HepG2 (cell line): ENCODE measurements at regions not wholly inside any gene's neighbourhood (a gene's known extent, or its start where the extent isn't known, plus 50 kb on each side); places are given as distances from the start of the nearest gene placed in this dataset.

Experiments used
- ATAC-seq: fragments of 200-7000 bp; cut with Tn5 transposase; 3 replicates; pipeline ENCODE4 v1.9.1; 2020; ENCODE audit warnings: mild to moderate bottlenecking, moderate library complexity
- BruUV-seq: library from RNA; stranded (reverse); fragments of 400-500 nt; replicated peaks from 2 replicates; lab custom pipeline; 2021; lab: Mats Ljungman, UMichigan
- CTCF ChIA-PET: fragments of 300-600 bp; formaldehyde crosslinking; extraction: SDS; loops from one replicate; lab custom pipeline; 2021; ENCODE audit warnings: low total read pairs, inconsistent platforms, low intra/inter-chr PET ratio; lab: Yijun Ruan, JAX
- POLR2A ChIA-PET: fragments of 350-600 bp; sonication (Branson Sonifier 250); formaldehyde crosslinking; loops from one replicate; lab custom pipeline; 2020; ENCODE audit warnings: antibody characterized with exemption, inconsistent platforms; lab: Yijun Ruan, JAX
- DNase-seq: peaks from one replicate; pipeline ENCODE4 v3.0.0-alpha.2; 2015; ENCODE audit warnings: low spot score
- FAIRE-seq: peaks from 3 replicates; lab custom pipeline; 2011; peaks lifted over from hg19 to GRCh38; lab: Jason Lieb, UNC
- H2AFZ ChIP-seq: one replicate; pipeline ENCODE4 v1.6.1; 2011; ENCODE audit warnings: low read length, inconsistent platforms
- H3K27ac ChIP-seq: fragments of 300-600 bp; 3 replicates; pipeline ENCODE4 v1.8.0; 2011; ENCODE audit warnings: mixed run types, mild to moderate bottlenecking, mixed read lengths, low read length, inconsistent platforms; ENCODE audit not compliant: insufficient read depth; ENCODE audit errors: extremely low read length
- H3K27me3 ChIP-seq, 2 experiments: fragments of 200-600 bp in 1 of 2; 2 replicates in 1 of 2; 3 replicates in 1 of 2; pipeline versions ENCODE4 v1.6.0 to v1.8.0; 2011; ENCODE audit warnings: low read length in 2 of 2, mild to moderate bottlenecking in 2 of 2, moderate library complexity in 2 of 2, inconsistent platforms in 1 of 2; ENCODE audit not compliant: insufficient read depth in 2 of 2, control insufficient read depth in 1 of 2
- H3K36me3 ChIP-seq, 2 experiments: fragments of 200-600 bp in 1 of 2; replicated peaks in 1 of 2; 2 replicates in 1 of 2; 3 replicates in 1 of 2; pipeline versions ENCODE4 v1.5.1 to v1.8.0; 2011; ENCODE audit warnings: low read length in 2 of 2, inconsistent platforms in 1 of 2; ENCODE audit not compliant: insufficient read depth in 2 of 2, control insufficient read depth in 1 of 2
- H3K4me1 ChIP-seq: 2 replicates; pipeline ENCODE4 v1.5.1; 2012; ENCODE audit warnings: low read length, inconsistent platforms; ENCODE audit not compliant: insufficient read depth
- H3K4me2 ChIP-seq: 2 replicates; pipeline ENCODE4 v1.6.0; 2011; ENCODE audit warnings: low read depth, low read length, inconsistent platforms
- H3K4me3 ChIP-seq, 3 experiments: fragments of 200-600 bp in 1 of 3; sonication (generic), shearing (Covaris generic) in 1 of 3; replicated peaks in 1 of 3; 2 replicates each; pipeline ENCODE4 v1.5.1; 2011 to 2016; ENCODE audit warnings: low read length in 3 of 3, inconsistent platforms in 2 of 3, low read depth in 2 of 3, mild to moderate bottlenecking in 2 of 3, control low read depth in 1 of 3, mixed read lengths in 1 of 3; ENCODE audit not compliant: insufficient read depth in 1 of 3
- H3K79me2 ChIP-seq: one replicate; pipeline ENCODE4 v1.6.1; 2011; ENCODE audit warnings: low read length, inconsistent platforms; ENCODE audit not compliant: insufficient read depth
- H3K9ac ChIP-seq: 2 replicates; pipeline ENCODE4 v1.6.0; 2011; ENCODE audit warnings: mild to moderate bottlenecking, low read depth, low read length, inconsistent platforms; ENCODE audit not compliant: insufficient read depth
- H3K9me3 ChIP-seq: 2 replicates; pipeline ENCODE4 v1.5.1; 2012; ENCODE audit warnings: mild to moderate bottlenecking, low read length
- H4K20me1 ChIP-seq: 2 replicates; pipeline ENCODE4 v1.6.0; 2011; ENCODE audit warnings: inconsistent platforms, mild to moderate bottlenecking, low read length, moderate library complexity; ENCODE audit not compliant: insufficient read depth
- LCORL ChIP-seq, 2 experiments: fragments of 450-650 bp in 1 of 2; sonication (generic) in 1 of 2; formaldehyde crosslinking in 1 of 2; IDR thresholded peaks; 2 replicates each; pipeline versions ENCODE4 v1.5.0 to v1.6.1; 2017 to 2020; ENCODE audit warnings: antibody characterized with exemption in 1 of 2, missing genetic modification reagents in 1 of 2
- MAFF ChIP-seq: IDR thresholded peaks from 2 replicates; pipeline ENCODE4 v1.6.1; 2011; ENCODE audit warnings: low read depth, low read length, improper control_type of control experiment
- NPAS2 ChIP-seq: sonication (generic); formaldehyde crosslinking; IDR thresholded peaks from 2 replicates; pipeline ENCODE4 v1.8.0; 2022; ENCODE audit warnings: mild to moderate bottlenecking, missing genetic modification reagents, borderline replicate concordance
- PHB2 ChIP-seq: fragments of 450-650 bp; IDR thresholded peaks from 2 replicates; pipeline ENCODE4 v1.6.1; 2018; ENCODE audit not compliant: partially characterized antibody
- RBFOX2 ChIP-seq: fragments of 200-400 bp; formaldehyde crosslinking; IDR thresholded peaks from 2 replicates; pipeline ENCODE4 v1.6.1; 2017; ENCODE audit warnings: low read depth, mild to moderate bottlenecking, low read length
- SOX5 ChIP-seq: IDR thresholded peaks from 2 replicates; pipeline ENCODE4 v1.6.1; 2016; ENCODE audit warnings: borderline replicate concordance
- SP2 ChIP-seq: sonication (generic); formaldehyde crosslinking; IDR thresholded peaks from 2 replicates; pipeline ENCODE4 v1.5.1; 2020; ENCODE audit warnings: mild to moderate bottlenecking, missing genetic modification reagents
- ZNF282 ChIP-seq: fragments of 450-650 bp; IDR thresholded peaks from 2 replicates; pipeline ENCODE4 v1.6.1; 2018; ENCODE audit not compliant: partially characterized antibody
- ZNF546 ChIP-seq: sonication (generic); formaldehyde crosslinking; conservative IDR thresholded peaks from 2 replicates; pipeline ENCODE4 v1.8.1; 2023; ENCODE audit warnings: mild to moderate bottlenecking, missing genetic modification reagents
- ZNF605 ChIP-seq: sonication (generic); formaldehyde crosslinking; IDR thresholded peaks from 2 replicates; pipeline ENCODE4 v1.8.0; 2022; ENCODE audit warnings: mild to moderate bottlenecking, missing genetic modification reagents
- ZNF790 ChIP-seq: sonication (generic); formaldehyde crosslinking; IDR thresholded peaks from 2 replicates; pipeline ENCODE4 v1.8.0; 2022; ENCODE audit warnings: missing genetic modification reagents, mild to moderate bottlenecking, borderline replicate concordance
- ZNF83 ChIP-seq: sonication (generic); formaldehyde crosslinking; IDR thresholded peaks from 2 replicates; pipeline ENCODE4 v1.4.0; 2020; ENCODE audit warnings: missing genetic modification reagents, mild to moderate bottlenecking, borderline replicate concordance
- WGBS: methylation state at CpG from one replicate; pipeline ENCODE4 v1.1.6; 2017; ENCODE audit warnings: low lambda C conversion rate; 5-methylcytosine and 5-hydroxymethylcytosine counted together
- in situ Hi-C: cut with HindIII; loops from 2 replicates; pipeline ENCODE4 v1.10.0; 2017; ENCODE audit warnings: low pct_unique_long_range_greater_than_20kb; ENCODE audit not compliant: extremely low pct_ligation_motif_present
- intact Hi-C: fragments of 100-400 bp; cut with micrococcal nuclease; formaldehyde crosslinking; loops from one replicate; pipeline ENCODE4 v1.10.0; 2022; ENCODE audit not compliant: unreplicated experiment
- TF ChIP-seq, protein P1 (sequence below): sonication (generic); formaldehyde crosslinking; IDR thresholded peaks from 2 replicates; pipeline ENCODE4 v1.8.0; 2022; ENCODE audit warnings: low read depth, missing genetic modification reagents
- TF ChIP-seq, protein P2 (sequence below): sonication (generic); formaldehyde crosslinking; IDR thresholded peaks from 2 replicates; pipeline ENCODE4 v1.5.0; 2020; ENCODE audit warnings: missing genetic modification reagents, mild to moderate bottlenecking, borderline replicate concordance
- TF ChIP-seq, protein P3 (sequence below): sonication (generic); formaldehyde crosslinking; IDR thresholded peaks from 2 replicates; pipeline ENCODE4 v1.8.0; 2022; ENCODE audit warnings: missing genetic modification reagents, low read depth, mild to moderate bottlenecking, borderline replicate concordance
- TF ChIP-seq, protein P4 (sequence below): sonication (generic); formaldehyde crosslinking; IDR thresholded peaks from 2 replicates; pipeline ENCODE4 v1.4.0; 2020; ENCODE audit warnings: low read depth, missing genetic modification reagents

DNA sequence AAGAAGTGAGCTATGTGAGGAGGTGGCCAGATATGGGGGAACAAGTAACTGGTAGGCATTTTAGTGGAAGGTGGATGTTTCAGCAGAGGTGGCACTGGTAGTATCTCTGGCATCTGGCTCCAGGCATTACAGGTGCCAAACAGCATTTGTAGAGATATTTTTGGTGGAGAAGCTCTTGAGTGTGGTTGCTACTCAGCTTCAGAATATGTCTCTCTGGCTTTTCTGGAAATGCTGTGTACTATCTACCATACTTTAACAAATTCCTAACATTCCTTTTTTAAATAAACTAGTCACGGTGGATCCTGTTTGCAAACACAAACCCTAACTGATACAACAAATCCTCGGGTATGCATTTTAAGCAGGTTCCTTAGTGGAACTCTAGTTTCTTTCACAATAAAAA lies 128.0 kb downstream of the BARX2 start:
- 0% methylated on average over 2 of the region's 2 CpGs for WGBS

More for the DNA sequence above, 128.0 kb downstream of the BARX2 start:
- no peaks in the 10 kb centered on the region for H3K27me3 ChIP-seq
- H3K4me1 ChIP-seq = no peaks in the 10 kb centered on the region
- DNase-seq = no peak
- no peaks in the 10 kb centered on the region for H3K36me3 ChIP-seq
- H2AFZ ChIP-seq = no peak overlapping the region
- H3K4me3 ChIP-seq = no peak overlapping the region
- in situ Hi-C loops = no loop called here
- ChIA-PET CTCF (no interaction called here), POLR2A (no interaction called here)
- no peaks in the 10 kb centered on the region for H4K20me1 ChIP-seq
- intact Hi-C loops = no loop called here
- no peak overlapping the region for H3K9ac ChIP-seq
- TF ChIP-seq SP2 (CRISPR knock-in tag) (no peak), NPAS2 (CRISPR knock-in tag) (no peak), PHB2 (no peak), ZNF546 (CRISPR knock-in tag) (no peak), LCORL (IDR thresholded peaks at IDR 0.05) (no peak), LCORL (CRISPR knock-in tag; IDR thresholded peaks at IDR 0.05) (no peak), RBFOX2 (no peak), ZNF83 (CRISPR knock-in tag) (no peak), ZNF605 (CRISPR knock-in tag) (no peak), ZNF790 (CRISPR knock-in tag) (no peak), MAFF (no peak), ZNF282 (no peak), SOX5 (CRISPR knock-in tag) (no peak)
- TF ChIP-seq, protein P1, sequence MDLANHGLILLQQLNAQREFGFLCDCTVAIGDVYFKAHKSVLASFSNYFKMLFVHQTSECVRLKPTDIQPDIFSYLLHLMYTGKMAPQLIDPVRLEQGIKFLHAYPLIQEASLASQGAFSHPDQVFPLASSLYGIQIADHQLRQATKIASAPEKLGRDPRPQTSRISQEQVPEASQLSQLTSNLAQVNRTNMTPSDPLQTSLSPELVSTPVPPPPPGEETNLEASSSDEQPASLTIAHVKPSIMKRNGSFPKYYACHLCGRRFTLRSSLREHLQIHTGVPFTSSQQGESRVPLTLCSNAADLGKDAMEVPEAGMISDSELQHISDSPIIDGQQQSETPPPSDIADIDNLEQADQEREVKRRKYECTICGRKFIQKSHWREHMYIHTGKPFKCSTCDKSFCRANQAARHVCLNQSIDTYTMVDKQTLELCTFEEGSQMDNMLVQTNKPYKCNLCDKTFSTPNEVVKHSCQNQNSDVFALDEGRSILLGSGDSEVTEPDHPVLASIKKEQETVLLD (CRISPR knock-in tag) = no peak
- TF ChIP-seq, protein P2, sequence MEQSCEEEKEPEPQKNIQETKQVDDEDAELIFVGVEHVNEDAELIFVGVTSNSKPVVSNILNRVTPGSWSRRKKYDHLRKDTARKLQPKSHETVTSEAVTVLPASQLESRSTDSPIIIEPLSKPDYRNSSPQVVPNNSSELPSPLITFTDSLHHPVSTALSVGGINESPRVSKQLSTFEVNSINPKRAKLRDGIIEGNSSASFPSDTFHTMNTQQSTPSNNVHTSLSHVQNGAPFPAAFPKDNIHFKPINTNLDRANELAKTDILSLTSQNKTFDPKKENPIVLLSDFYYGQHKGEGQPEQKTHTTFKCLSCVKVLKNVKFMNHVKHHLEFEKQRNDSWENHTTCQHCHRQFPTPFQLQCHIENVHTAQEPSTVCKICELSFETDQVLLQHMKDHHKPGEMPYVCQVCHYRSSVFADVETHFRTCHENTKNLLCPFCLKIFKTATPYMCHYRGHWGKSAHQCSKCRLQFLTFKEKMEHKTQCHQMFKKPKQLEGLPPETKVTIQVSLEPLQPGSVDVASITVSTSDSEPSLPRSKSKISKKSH (CRISPR knock-in tag) = no peak
- TF ChIP-seq, protein P3, sequence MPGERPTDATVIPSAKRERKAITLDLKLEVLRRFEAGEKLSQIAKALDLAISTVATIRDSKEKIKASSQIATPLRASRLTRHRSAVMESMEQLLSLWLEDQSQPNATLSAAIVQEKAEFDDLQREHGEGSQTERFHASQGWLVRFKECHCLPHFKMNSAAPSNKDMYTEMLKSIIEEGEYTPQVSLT = no peak
- TF ChIP-seq, protein P4, sequence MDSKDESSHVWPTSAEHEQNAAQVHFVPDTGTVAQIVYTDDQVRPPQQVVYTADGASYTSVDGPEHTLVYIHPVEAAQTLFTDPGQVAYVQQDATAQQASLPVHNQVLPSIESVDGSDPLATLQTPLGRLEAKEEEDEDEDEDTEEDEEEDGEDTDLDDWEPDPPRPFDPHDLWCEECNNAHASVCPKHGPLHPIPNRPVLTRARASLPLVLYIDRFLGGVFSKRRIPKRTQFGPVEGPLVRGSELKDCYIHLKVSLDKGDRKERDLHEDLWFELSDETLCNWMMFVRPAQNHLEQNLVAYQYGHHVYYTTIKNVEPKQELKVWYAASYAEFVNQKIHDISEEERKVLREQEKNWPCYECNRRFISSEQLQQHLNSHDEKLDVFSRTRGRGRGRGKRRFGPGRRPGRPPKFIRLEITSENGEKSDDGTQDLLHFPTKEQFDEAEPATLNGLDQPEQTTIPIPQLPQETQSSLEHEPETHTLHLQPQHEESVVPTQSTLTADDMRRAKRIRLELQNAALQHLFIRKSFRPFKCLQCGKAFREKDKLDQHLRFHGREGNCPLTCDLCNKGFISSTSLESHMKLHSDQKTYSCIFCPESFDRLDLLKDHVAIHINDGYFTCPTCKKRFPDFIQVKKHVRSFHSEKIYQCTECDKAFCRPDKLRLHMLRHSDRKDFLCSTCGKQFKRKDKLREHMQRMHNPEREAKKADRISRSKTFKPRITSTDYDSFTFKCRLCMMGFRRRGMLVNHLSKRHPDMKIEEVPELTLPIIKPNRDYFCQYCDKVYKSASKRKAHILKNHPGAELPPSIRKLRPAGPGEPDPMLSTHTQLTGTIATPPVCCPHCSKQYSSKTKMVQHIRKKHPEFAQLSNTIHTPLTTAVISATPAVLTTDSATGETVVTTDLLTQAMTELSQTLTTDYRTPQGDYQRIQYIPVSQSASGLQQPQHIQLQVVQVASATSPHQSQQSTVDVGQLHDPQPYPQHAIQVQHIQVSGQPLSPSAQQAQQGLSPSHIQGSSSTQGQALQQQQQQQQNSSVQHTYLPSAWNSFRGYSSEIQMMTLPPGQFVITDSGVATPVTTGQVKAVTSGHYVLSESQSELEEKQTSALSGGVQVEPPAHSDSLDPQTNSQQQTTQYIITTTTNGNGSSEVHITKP = no peak
- no TSS peak for BruUV-seq
- no peak for ATAC-seq
- H3K4me2 ChIP-seq = no peak overlapping the region
- H3K9me3 ChIP-seq = no peaks in the 10 kb centered on the region
- no peak overlapping the region for H3K27ac ChIP-seq
- no peaks in the 10 kb centered on the region for H3K79me2 ChIP-seq
- FAIRE-seq = no peak
